Activated naive CD4-positive, alpha-beta T cell treated with anti-CD3 and anti-CD28 coated beads, Interleukin-2, amount 10 ng/mL, durations not matched to agents 7 days and 5 days (primary cell): ENCODE measurements at regions not wholly inside any gene's neighbourhood (a gene's known extent, or its start where the extent isn't known, plus 50 kb on each side); places are given as distances from the start of the nearest gene placed in this dataset.

Experiments used
- CTCF ChIA-PET: fragments of 350-600 bp; sonication (Branson Sonifier 250); formaldehyde crosslinking; loops from one replicate; lab custom pipeline; 2021; ENCODE audit warnings: antibody characterized with exemption; lab: Charles Lee
- DNase-seq: peaks from one replicate; pipeline ENCODE4 v3.0.0-alpha.2; 2020
- H3K27ac Mint-ChIP-seq: one replicate; pipeline ENCODE4 v1.8.0; 2021; ENCODE audit warnings: mild to moderate bottlenecking, moderate library complexity, mixed read lengths
- H3K27me3 Mint-ChIP-seq: one replicate; pipeline ENCODE4 v1.8.0; 2021; ENCODE audit warnings: mild to moderate bottlenecking, mixed read lengths
- H3K36me3 Mint-ChIP-seq: one replicate; pipeline ENCODE4 v1.8.0; 2021; ENCODE audit warnings: mixed read lengths
- H3K4me1 Mint-ChIP-seq: one replicate; pipeline ENCODE4 v1.8.0; 2021; ENCODE audit warnings: mixed read lengths
- H3K4me3 Mint-ChIP-seq: one replicate; pipeline ENCODE4 v1.8.0; 2021; ENCODE audit warnings: mild to moderate bottlenecking, moderate library complexity, mixed read lengths
- H3K9me3 Mint-ChIP-seq: one replicate; pipeline ENCODE4 v1.8.0; 2021; ENCODE audit warnings: mixed read lengths

DNA sequence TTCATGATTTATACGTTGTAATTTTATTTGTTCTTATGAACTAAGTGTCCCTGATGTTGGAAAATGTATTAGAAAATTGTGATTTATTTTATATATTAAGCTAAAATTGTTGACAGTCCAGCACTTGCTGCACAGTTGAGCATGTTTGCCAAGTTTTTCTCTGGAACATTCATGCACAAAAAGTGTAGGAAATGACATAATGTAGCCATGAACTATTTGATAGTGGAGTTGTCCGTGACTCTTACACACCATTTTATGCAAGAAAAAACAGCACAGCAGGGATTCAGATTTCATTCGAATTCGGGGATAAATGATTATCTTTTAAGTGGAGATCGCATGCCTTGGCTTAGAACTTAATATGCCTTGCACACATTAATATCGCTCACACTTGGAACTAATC, 708.6 kb upstream of the WWC1 start:
- H3K4me1 Mint-ChIP-seq: no peaks in the 10 kb centered on the region
- H3K4me3 Mint-ChIP-seq: no peak overlapping the region
- H3K27me3 Mint-ChIP-seq: no peaks in the 10 kb centered on the region
- H3K36me3 Mint-ChIP-seq: no peaks in the 10 kb centered on the region
- H3K27ac Mint-ChIP-seq: no peak overlapping the region
- no peak for DNase-seq
- CTCF ChIA-PET: no interaction called here
- peaks cover 2% of the 10 kb centered on the region for H3K9me3 Mint-ChIP-seq

DNA sequence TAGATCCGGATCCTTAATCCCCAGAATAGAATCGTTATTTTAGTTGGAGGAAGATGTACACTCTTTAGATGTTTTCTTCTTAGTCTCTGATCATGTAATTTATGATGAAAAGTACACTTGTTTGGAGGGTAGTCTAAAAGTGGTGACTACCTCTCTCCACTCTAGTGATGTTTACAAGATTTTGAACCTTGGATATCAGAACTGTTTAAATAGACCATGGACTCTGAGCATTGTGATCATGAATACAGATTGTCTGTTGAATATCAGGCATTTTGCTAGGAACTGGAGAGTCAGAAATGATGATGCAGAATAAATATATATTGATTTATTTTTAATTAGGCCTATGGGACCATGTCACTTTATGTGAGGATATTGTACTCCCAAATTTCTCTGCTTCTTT, 706.3 kb upstream of the WWC1 start:
- peaks cover 2% of the 10 kb centered on the region for H3K9me3 Mint-ChIP-seq
- H3K4me1 Mint-ChIP-seq: no peaks in the 10 kb centered on the region
- no peak overlapping the region for H3K27ac Mint-ChIP-seq
- no peak overlapping the region for H3K4me3 Mint-ChIP-seq
- no peaks in the 10 kb centered on the region for H3K36me3 Mint-ChIP-seq
- CTCF ChIA-PET: no interaction called here
- DNase-seq: no peak
- no peaks in the 10 kb centered on the region for H3K27me3 Mint-ChIP-seq

GRCh38 chr5:167587772-167588437, 703.5 kb upstream of the WWC1 start:
- CTCF ChIA-PET: no interaction called here
- H3K4me1 Mint-ChIP-seq: no peaks in the 10 kb centered on the region
- no peak for DNase-seq
- H3K9me3 Mint-ChIP-seq: peaks cover 2% of the 10 kb centered on the region
- no peaks in the 10 kb centered on the region for H3K27me3 Mint-ChIP-seq
- H3K27ac Mint-ChIP-seq: no peak overlapping the region
- no peaks in the 10 kb centered on the region for H3K36me3 Mint-ChIP-seq
- no peak overlapping the region for H3K4me3 Mint-ChIP-seq

DNA sequence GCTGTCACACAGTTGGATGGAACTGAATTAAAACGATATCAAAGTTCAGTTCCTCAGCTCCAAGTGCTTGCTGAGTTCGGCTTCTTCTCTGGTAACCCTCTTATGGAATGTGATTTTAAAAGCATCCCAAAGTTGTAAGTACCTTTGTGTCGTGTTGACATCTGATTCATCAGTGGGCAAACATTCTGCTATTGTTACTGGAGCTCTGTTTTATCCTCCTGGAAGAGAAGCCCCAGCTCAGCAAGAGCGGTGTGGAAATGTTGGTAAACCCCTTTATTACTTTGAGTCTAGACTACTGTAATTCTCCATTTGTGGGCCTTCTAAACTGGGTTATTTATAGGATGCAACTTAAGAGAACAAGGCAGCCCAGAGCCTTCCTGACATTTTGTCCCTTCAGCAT, 699.3 kb upstream of the WWC1 start:
- no peak overlapping the region for H3K4me3 Mint-ChIP-seq
- H3K27ac Mint-ChIP-seq: no peak overlapping the region
- no peaks in the 10 kb centered on the region for H3K27me3 Mint-ChIP-seq
- no peaks in the 10 kb centered on the region for H3K9me3 Mint-ChIP-seq
- no peaks in the 10 kb centered on the region for H3K4me1 Mint-ChIP-seq
- H3K36me3 Mint-ChIP-seq: no peaks in the 10 kb centered on the region
- CTCF ChIA-PET: no interaction called here
- DNase-seq: no peak

GRCh38 chr5:167593329-167594060, 698.0 kb upstream of the WWC1 start:
- CTCF ChIA-PET: no interaction called here
- Mint-ChIP-seq H3K27ac (no peak overlapping the region), H3K9me3 (no peaks in the 10 kb centered on the region), H3K36me3 (no peaks in the 10 kb centered on the region), H3K27me3 (no peaks in the 10 kb centered on the region), H3K4me3 (no peak overlapping the region), H3K4me1 (no peaks in the 10 kb centered on the region)
- no peak for DNase-seq

DNA sequence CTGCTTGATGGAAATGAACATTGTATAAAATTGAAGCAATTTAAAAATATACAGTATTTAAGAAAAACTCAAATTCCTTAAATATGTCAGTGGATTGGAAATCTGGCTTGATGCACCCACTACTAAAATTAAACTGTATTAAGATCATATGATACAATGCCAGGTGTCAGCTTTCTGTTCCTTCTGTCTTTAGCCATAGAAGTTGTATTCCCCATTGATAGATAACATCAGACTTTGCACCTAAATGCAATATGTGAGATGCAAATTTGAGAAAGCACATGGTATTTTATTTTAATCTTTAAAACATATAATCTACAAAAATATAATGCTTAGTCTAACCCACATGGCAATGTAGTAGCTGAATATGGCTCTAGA, 697.4 kb upstream of the WWC1 start:
- H3K9me3 Mint-ChIP-seq: no peaks in the 10 kb centered on the region
- no peaks in the 10 kb centered on the region for H3K27me3 Mint-ChIP-seq
- no peak overlapping the region for H3K4me3 Mint-ChIP-seq
- no peak for DNase-seq
- CTCF ChIA-PET: no interaction called here
- no peaks in the 10 kb centered on the region for H3K4me1 Mint-ChIP-seq
- H3K27ac Mint-ChIP-seq: no peak overlapping the region
- H3K36me3 Mint-ChIP-seq: no peaks in the 10 kb centered on the region

- H3K4me3 Mint-ChIP-seq: no peak overlapping the region
- no peak for DNase-seq
- CTCF ChIA-PET: no interaction called here
These were observed 696.7 kb upstream of the WWC1 start for GRCh38 chr5:167594750-167595149.

DNA sequence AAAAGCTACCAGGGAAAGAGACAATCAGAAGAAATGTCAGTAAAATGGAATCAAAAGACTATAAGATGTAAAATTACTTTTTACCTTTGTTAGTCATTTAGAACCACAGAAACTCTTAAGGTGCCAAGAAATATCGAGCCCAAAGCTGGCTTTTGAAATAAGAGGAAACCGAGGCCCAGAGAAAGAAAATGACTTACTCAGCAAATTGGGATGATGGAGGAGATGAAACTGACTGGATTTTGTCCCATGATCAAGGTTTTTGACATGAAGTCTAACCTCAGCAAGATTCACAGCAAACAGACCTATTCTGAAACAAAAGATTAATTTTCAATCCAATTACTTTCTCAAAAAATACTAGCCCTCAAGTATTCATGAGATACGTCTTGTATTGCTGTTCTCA, 696.2 kb upstream of the WWC1 start:
- no peak for DNase-seq
- no peaks in the 10 kb centered on the region for H3K36me3 Mint-ChIP-seq
- no peak overlapping the region for H3K27ac Mint-ChIP-seq
- no peaks in the 10 kb centered on the region for H3K4me1 Mint-ChIP-seq
- no peaks in the 10 kb centered on the region for H3K27me3 Mint-ChIP-seq
- H3K9me3 Mint-ChIP-seq: no peaks in the 10 kb centered on the region
- CTCF ChIA-PET: no interaction called here
- H3K4me3 Mint-ChIP-seq: no peak overlapping the region

More at GRCh38 chr5:167594750-167595149, 696.7 kb upstream of the WWC1 start:
- Mint-ChIP-seq H3K4me1 (no peaks in the 10 kb centered on the region), H3K27me3 (no peaks in the 10 kb centered on the region), H3K27ac (no peak overlapping the region), H3K9me3 (no peaks in the 10 kb centered on the region), H3K36me3 (no peaks in the 10 kb centered on the region)

- Mint-ChIP-seq H3K4me3 (no peak overlapping the region), H3K27me3 (no peaks in the 10 kb centered on the region), H3K27ac (no peak overlapping the region), H3K9me3 (no peaks in the 10 kb centered on the region), H3K4me1 (no peaks in the 10 kb centered on the region), H3K36me3 (no peaks in the 10 kb centered on the region)
- CTCF ChIA-PET: no interaction called here
- DNase-seq: no peak
These were observed 693.3 kb upstream of the WWC1 start for GRCh38 chr5:167598166-167598565.

DNA sequence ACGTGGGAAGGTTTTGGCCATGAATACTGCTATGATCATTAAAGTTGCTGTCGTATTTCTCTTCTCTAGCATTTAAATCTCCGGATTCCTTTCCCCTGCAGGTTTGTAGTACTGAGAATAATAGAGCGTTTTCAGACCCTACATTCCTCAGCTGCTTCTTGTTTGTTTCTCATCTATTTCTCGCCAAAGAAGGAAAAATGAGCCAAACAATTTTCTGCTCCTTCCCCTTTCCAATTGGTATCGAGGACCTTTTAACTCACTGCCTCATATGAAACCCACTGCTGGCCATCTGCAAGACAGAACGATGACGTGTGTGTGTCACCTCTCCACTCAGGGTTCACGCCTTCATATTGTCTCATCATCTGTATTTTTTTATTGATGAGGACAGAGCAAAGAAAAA, 689.4 kb upstream of the WWC1 start:
- Mint-ChIP-seq H3K4me1 (no peaks in the 10 kb centered on the region), H3K36me3 (no peaks in the 10 kb centered on the region), H3K4me3 (no peak overlapping the region), H3K27me3 (no peaks in the 10 kb centered on the region), H3K27ac (no peak overlapping the region), H3K9me3 (peaks cover 2% of the 10 kb centered on the region)
- CTCF ChIA-PET: no interaction called here
- no peak for DNase-seq

GRCh38 chr5:167603135-167603534, 688.3 kb upstream of the WWC1 start:
- no peaks in the 10 kb centered on the region for H3K27me3 Mint-ChIP-seq
- H3K27ac Mint-ChIP-seq: no peak overlapping the region
- no peaks in the 10 kb centered on the region for H3K4me1 Mint-ChIP-seq
- CTCF ChIA-PET: no interaction called here
- H3K4me3 Mint-ChIP-seq: no peak overlapping the region
- peaks cover 7% of the 10 kb centered on the region for H3K9me3 Mint-ChIP-seq
- no peak for DNase-seq
- no peaks in the 10 kb centered on the region for H3K36me3 Mint-ChIP-seq

DNA sequence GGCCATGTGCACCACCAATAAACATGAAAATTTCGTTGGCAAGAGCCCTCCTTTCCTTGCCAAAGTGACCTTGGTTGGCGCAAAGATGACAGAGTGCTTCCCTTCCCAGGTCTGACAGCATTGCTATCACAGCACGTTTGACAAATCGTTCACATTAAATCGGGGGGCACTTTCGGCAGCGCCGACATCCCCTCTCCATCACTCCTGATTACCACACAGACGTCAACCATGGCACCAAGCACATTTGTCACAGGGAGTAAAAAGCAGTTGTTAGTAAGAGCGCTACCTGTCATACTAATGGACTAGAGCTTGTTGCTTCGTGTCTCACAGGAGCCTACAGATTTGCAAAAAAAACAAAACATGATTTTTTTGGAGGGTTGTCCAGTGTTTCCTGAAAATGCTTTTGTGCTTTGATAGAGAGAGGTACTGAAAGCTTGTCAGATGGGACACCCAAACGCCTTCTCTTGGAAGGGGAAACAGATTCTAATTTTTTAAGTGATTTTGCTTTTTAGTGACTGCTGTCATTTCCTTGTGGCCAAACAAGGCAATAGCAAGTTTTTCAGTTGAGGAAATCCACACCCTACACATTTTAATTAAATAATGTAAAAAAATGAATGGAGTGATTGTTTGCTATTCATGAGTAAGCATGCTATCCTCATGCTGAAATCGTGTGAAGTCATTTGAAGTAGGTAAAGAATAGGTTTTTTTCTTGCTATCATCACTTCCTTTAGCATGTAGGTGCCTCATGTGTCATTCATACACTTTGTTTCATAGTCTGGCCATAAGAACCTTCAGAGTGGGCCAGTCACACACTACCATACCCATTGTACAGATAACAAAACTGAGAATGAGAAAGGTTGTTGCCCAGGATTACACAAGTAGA, 682.8 kb upstream of the WWC1 start:
- Mint-ChIP-seq H3K27ac (no peak overlapping the region), H3K4me1 (no peaks in the 10 kb centered on the region), H3K27me3 (no peaks in the 10 kb centered on the region), H3K36me3 (no peaks in the 10 kb centered on the region), H3K9me3 (peaks cover 7% of the 10 kb centered on the region), H3K4me3 (no peak overlapping the region)
- DNase-seq: no peak
- CTCF ChIA-PET: no interaction called here

DNA sequence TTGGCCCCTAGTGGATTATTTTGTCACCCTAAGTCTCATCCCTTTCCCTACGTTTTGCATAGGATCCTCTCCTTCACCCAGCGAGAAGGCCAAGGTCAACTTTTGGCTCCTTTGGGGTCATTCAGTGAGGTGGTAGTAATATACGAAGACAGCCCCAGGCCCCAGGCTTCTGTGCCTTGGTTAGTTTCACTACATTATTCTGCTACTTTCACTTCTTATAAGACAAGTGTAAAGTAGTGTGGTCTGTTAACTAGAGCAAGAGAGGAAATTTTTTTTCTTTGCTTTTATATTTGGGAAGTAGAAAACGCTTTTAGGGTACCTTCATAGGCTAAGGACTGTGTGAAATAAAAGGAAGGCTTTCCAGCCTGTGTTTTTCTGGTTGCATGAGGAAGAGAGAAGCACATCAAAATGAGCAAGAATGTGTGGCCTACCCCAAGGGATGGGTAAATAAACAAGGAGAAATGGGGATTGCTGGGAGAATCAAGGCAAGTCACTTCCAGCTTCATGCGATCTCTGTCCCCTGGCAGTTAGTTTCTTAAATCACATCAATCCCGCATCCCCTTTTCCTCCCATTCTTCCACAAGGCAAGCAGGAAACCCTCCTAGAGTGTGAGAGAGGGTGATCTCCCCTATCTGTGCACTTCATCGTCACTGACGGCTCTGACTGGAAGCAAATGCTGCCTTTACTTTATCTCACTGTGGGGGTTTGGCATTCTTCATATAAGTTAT, 677.0 kb upstream of the WWC1 start:
- CTCF ChIA-PET: no interaction called here
- Mint-ChIP-seq H3K4me1 (no peaks in the 10 kb centered on the region), H3K36me3 (no peaks in the 10 kb centered on the region), H3K9me3 (no peaks in the 10 kb centered on the region), H3K27me3 (no peaks in the 10 kb centered on the region), H3K27ac (no peak overlapping the region), H3K4me3 (no peak overlapping the region)
- DNase-seq: no peak
